CD4-positive, alpha-beta T cell (primary cell): ENCODE measurements at regions not wholly inside any gene's neighbourhood (a gene's known extent, or its start where the extent isn't known, plus 50 kb on each side); places are given as distances from the start of the nearest gene placed in this dataset.
A peak's percentile ranks its signal among the peaks of the same experiment; 100 is the strongest.
"Not testable (repeated sequence)": the region's sequence is repeated elsewhere in the genome, so short reads cannot be mapped to it uniquely, and the experiment has no call there.

Experiments used
- ATAC-seq: fragments of 200-7000 bp; cut with Tn5 transposase; one replicate; pipeline ENCODE4 v1.10.0; 2022; ENCODE audit warnings: mild to moderate bottlenecking; ENCODE audit not compliant: poor library complexity
- CTCF ChIA-PET: fragments of 350-600 bp; sonication (Branson Sonifier 250); formaldehyde crosslinking; loops from one replicate; lab custom pipeline; 2021; ENCODE audit warnings: antibody characterized with exemption, inconsistent platforms; lab: Charles Lee
- POLR2A ChIA-PET: fragments of 350-600 bp; sonication (Branson Sonifier 250); formaldehyde crosslinking; loops from one replicate; lab custom pipeline; 2021; ENCODE audit warnings: antibody characterized with exemption, inconsistent platforms; lab: Charles Lee
- DNase-seq, 14 experiments: peaks; one replicate each; pipeline ENCODE4 v3.0.0-alpha.2; 2013 to 2020; ENCODE audit warnings: mixed read lengths in 2 of 14
- H3K27ac ChIP-seq, 2 donors: one replicate each; pipeline versions ENCODE4 v1.5.1 to v1.7.0; 2013; ENCODE audit warnings: low read length in 2 of 2, low read depth in 1 of 2, mild to moderate bottlenecking in 1 of 2
- H3K27me3 ChIP-seq, 2 experiments: 1 replicate in 1 of 2; 2 replicates in 1 of 2; pipeline versions ENCODE4 v1.6.1 to v1.7.0; 2013; ENCODE audit warnings: low read length in 2 of 2, control low read depth in 1 of 2, mild to moderate bottlenecking in 1 of 2, moderate library complexity in 1 of 2; ENCODE audit not compliant: insufficient read depth in 2 of 2, control insufficient read depth in 1 of 2
- H3K36me3 ChIP-seq: one replicate; pipeline ENCODE4 v1.6.1; 2013; ENCODE audit warnings: low read length, control low read depth; ENCODE audit not compliant: insufficient read depth
- H3K4me1 ChIP-seq: one replicate; pipeline ENCODE4 v1.6.1; 2013; ENCODE audit warnings: low read length, control low read depth; ENCODE audit not compliant: insufficient read depth
- H3K4me3 ChIP-seq: one replicate; pipeline ENCODE4 v1.5.1; 2013; ENCODE audit warnings: mild to moderate bottlenecking, low read length, moderate library complexity
- H3K9me3 ChIP-seq, 2 experiments: 1 replicate in 1 of 2; 2 replicates in 1 of 2; pipeline versions ENCODE4 v1.6.1 to v1.7.0; 2013; ENCODE audit warnings: low read length in 2 of 2, mild to moderate bottlenecking in 2 of 2, control low read depth in 1 of 2, moderate library complexity in 1 of 2; ENCODE audit not compliant: control insufficient read depth in 1 of 2, insufficient read depth in 1 of 2
- H3K27ac Mint-ChIP-seq: one replicate; pipeline ENCODE4 v1.8.0; 2020; ENCODE audit warnings: mixed read lengths
- H3K27me3 Mint-ChIP-seq: one replicate; pipeline ENCODE4 v1.8.0; 2021; ENCODE audit warnings: mixed read lengths
- H3K36me3 Mint-ChIP-seq: one replicate; pipeline ENCODE4 v1.8.0; 2021; ENCODE audit warnings: low read depth, mixed read lengths
- H3K4me1 Mint-ChIP-seq: one replicate; pipeline ENCODE4 v1.8.0; 2021; ENCODE audit warnings: low read depth, mixed read lengths
- H3K4me3 Mint-ChIP-seq: one replicate; pipeline ENCODE4 v1.8.0; 2020; ENCODE audit warnings: mild to moderate bottlenecking, mixed read lengths
- H3K9me3 Mint-ChIP-seq: one replicate; pipeline ENCODE4 v1.8.0; 2020; ENCODE audit warnings: mixed read lengths
- CTCF ChIP-seq: fragments of 200-600 bp; IDR thresholded peaks from one replicate; pipeline ENCODE4 v1.8.0; 2022; ENCODE audit warnings: antibody characterized with exemption, mild to moderate bottlenecking
- intact Hi-C, 2 experiments: fragments of 100-400 bp; cut with DNase I in 1 of 2; cut with micrococcal nuclease in 1 of 2; formaldehyde crosslinking; loops; one replicate each; pipeline versions ENCODE4 v1.15.1 to v1.9.0; 2023 to 2025; cut with DNase I, micrococcal nuclease

GRCh38 chr11:134498326-134499139 lies 86.5 kb upstream of the B3GAT1 start:
- ChIA-PET POLR2A (no interaction called here), CTCF (no interaction called here)
- DNase-seq (peak in 1 of 14 experiments; percentile 24), ATAC-seq (no peak)
- Histone ChIP-seq H3K27ac (no peak overlapping the region), H3K4me3 (no peak overlapping the region), H3K36me3 (no peaks in the 10 kb centered on the region), H3K9me3 (peaks cover 0 to 13% of the 10 kb centered on the region in 2 experiments), H3K4me1 (no peaks in the 10 kb centered on the region), H3K27me3 (no peaks in the 10 kb centered on the region)
- H3K4me3 Mint-ChIP-seq = no peak overlapping the region
- intact Hi-C loops = no loop called here
- peaks cover 8% of the 10 kb centered on the region for H3K9me3 Mint-ChIP-seq
- TF ChIP-seq CTCF = no peak
- peaks cover 43% of the 10 kb centered on the region for H3K27me3 Mint-ChIP-seq
- no peak overlapping the region for H3K27ac Mint-ChIP-seq
- no peaks in the 10 kb centered on the region for H3K36me3 Mint-ChIP-seq
- no peaks in the 10 kb centered on the region for H3K4me1 Mint-ChIP-seq

GRCh38 chr11:134497586-134497985 lies 85.5 kb upstream of the B3GAT1 start:
- Histone ChIP-seq H3K4me1 (no peaks in the 10 kb centered on the region), H3K9me3 (peaks cover 0 to 13% of the 10 kb centered on the region in 2 experiments), H3K27me3 (no peaks in the 10 kb centered on the region), H3K27ac (no peak overlapping the region), H3K36me3 (no peaks in the 10 kb centered on the region), H3K4me3 (no peak overlapping the region)
- H3K27ac Mint-ChIP-seq = no peak overlapping the region
- ATAC-seq (no peak), DNase-seq (no peak)
- intact Hi-C loops = no loop called here
- CTCF ChIA-PET = no interaction called here
- peaks cover 41% of the 10 kb centered on the region for H3K27me3 Mint-ChIP-seq
- POLR2A ChIA-PET = no interaction called here
- H3K4me1 Mint-ChIP-seq = no peaks in the 10 kb centered on the region
- no peaks in the 10 kb centered on the region for H3K36me3 Mint-ChIP-seq
- H3K4me3 Mint-ChIP-seq = no peak overlapping the region
- peaks cover 8% of the 10 kb centered on the region for H3K9me3 Mint-ChIP-seq
- TF ChIP-seq CTCF = no peak

- H3K4me3 Mint-ChIP-seq, DNase-seq, H3K27me3 ChIP-seq, H3K36me3 Mint-ChIP-seq, H3K4me1 Mint-ChIP-seq, H3K9me3 Mint-ChIP-seq, POLR2A ChIA-PET, H3K4me1 ChIP-seq, ATAC-seq, H3K4me3 ChIP-seq, H3K27ac Mint-ChIP-seq, H3K36me3 ChIP-seq, CTCF ChIA-PET, H3K27ac ChIP-seq, intact Hi-C loops: not testable (repeated sequence)
- peaks cover 0 to 13% of the 10 kb centered on the region in 2 experiments for H3K9me3 ChIP-seq
- H3K27me3 Mint-ChIP-seq = peaks cover 31% of the 10 kb centered on the region
These were observed 84.0 kb upstream of the B3GAT1 start for GRCh38 chr11:134496058-134496457.

- peaks cover 0 to 20% of the 10 kb centered on the region in 2 experiments for H3K9me3 ChIP-seq
- H3K4me1 Mint-ChIP-seq, CTCF ChIA-PET, POLR2A ChIA-PET, H3K4me3 Mint-ChIP-seq, ATAC-seq, H3K9me3 Mint-ChIP-seq, H3K27ac Mint-ChIP-seq, H3K36me3 Mint-ChIP-seq, H3K36me3 ChIP-seq, H3K27ac ChIP-seq, H3K4me1 ChIP-seq, intact Hi-C loops, H3K27me3 ChIP-seq, DNase-seq, H3K4me3 ChIP-seq: not testable (repeated sequence)
- peaks cover 21% of the 10 kb centered on the region for H3K27me3 Mint-ChIP-seq
These were observed 82.4 kb upstream of the B3GAT1 start for GRCh38 chr11:134494395-134494794.

GRCh38 chr11:134492411-134492810 lies 80.4 kb upstream of the B3GAT1 start:
- H3K9me3 ChIP-seq, H3K4me1 ChIP-seq, ATAC-seq, H3K36me3 Mint-ChIP-seq, POLR2A ChIA-PET, DNase-seq, H3K36me3 ChIP-seq, H3K9me3 Mint-ChIP-seq, H3K27ac ChIP-seq, H3K4me1 Mint-ChIP-seq, H3K27ac Mint-ChIP-seq, H3K27me3 ChIP-seq, H3K4me3 ChIP-seq, intact Hi-C loops, CTCF ChIA-PET, H3K4me3 Mint-ChIP-seq: not testable (repeated sequence)
- H3K27me3 Mint-ChIP-seq = peaks cover 21% of the 10 kb centered on the region
